Spleen (tissue), 7 donors: ENCODE measurements at regions not wholly inside any gene's neighbourhood (a gene's known extent, or its start where the extent isn't known, plus 50 kb on each side); places are given as distances from the start of the nearest gene placed in this dataset.

Source experiments
- CTCF ChIP-seq, 11 experiments: fragments of 200-600 bp in 7 of 11; fragments of 450-650 bp in 4 of 11; sonication (generic) in 4 of 11; IDR thresholded peaks in 8 of 11; conservative IDR thresholded peaks in 3 of 11; 1 replicate in 7 of 11; 2 replicates in 4 of 11; pipeline versions ENCODE4 v1.4.0 to v1.8.0; 2016 to 2021; ENCODE audit warnings: antibody characterized with exemption in 11 of 11, inconsistent platforms in 4 of 11, mild to moderate bottlenecking in 1 of 11
- POLR2AphosphoS5 ChIP-seq, 3 donors: sonication (generic); formaldehyde crosslinking; IDR thresholded peaks; one replicate each; pipeline ENCODE4 v1.5.1; 2017; ENCODE audit warnings: antibody characterized with exemption in 3 of 3
- donor health status: DM: no; HTN: no; CAD: no; lungs with moderate emphysema.
- donor health status: DM: no; HTN: no; CAD: no.
- donor health status: DM: no; HTN: no; CAD: no.

- no peak for TF ChIP-seq CTCF (IDR thresholded peaks at IDR 0.05 in 8 of 11, conservative IDR thresholded peaks at IDR 0.05 in 3 of 11)
- no peak for TF ChIP-seq POLR2AphosphoS5 (IDR thresholded peaks at IDR 0.05)
Observed at GRCh38 chr2:117065912-117066311, 748.6 kb upstream of the DDX18 start.
